ENCODE measurements at regions not wholly inside any gene's neighbourhood (a gene's known extent, or its start where the extent isn't known, plus 50 kb on each side); places are given as distances from the start of the nearest gene placed in this dataset.

DNA sequence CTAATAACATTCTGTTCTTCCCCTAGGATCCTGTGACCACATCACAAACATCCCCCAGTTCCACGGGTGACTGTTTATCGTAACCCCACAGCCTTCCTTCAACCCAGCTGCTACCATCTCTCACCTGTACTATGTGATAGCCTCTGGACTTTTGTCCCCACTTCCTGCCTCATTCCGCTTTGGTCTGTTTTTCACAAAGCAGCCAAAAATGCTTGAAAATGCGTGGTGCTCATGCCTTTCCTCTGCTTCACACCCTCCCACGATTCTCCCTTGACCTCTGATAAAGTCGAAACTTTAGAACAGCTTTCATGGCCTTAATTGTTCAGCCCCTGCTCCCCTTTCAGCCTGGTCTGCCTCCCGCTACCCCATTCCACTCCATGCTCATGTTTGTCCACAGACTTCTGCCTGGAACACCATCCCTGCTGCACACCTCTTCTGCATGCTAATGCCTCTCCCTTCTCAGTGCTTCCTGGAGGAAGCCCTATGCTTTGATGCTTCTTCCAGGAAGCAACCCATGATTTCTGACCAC is 165.6 kb downstream of the PLPP3 start:
- DNase-seq (ENCODE audit: low spot score) = no peak
- intact Hi-C loops (cut with micrococcal nuclease) = no loop called here
- H3K4me1 Mint-ChIP-seq (ENCODE audit: low read depth) = no peaks in the 10 kb centered on the region
- no peak overlapping the region for H3K4me3 Mint-ChIP-seq (ENCODE audit: low read depth)
- H3K9me3 Mint-ChIP-seq = no peaks in the 10 kb centered on the region
- no peaks in the 10 kb centered on the region for H3K36me3 Mint-ChIP-seq (ENCODE audit: low read depth)
- H3K27ac Mint-ChIP-seq = no peak overlapping the region
- H3K27me3 Mint-ChIP-seq (ENCODE audit: low read depth) = no peaks in the 10 kb centered on the region

DNA sequence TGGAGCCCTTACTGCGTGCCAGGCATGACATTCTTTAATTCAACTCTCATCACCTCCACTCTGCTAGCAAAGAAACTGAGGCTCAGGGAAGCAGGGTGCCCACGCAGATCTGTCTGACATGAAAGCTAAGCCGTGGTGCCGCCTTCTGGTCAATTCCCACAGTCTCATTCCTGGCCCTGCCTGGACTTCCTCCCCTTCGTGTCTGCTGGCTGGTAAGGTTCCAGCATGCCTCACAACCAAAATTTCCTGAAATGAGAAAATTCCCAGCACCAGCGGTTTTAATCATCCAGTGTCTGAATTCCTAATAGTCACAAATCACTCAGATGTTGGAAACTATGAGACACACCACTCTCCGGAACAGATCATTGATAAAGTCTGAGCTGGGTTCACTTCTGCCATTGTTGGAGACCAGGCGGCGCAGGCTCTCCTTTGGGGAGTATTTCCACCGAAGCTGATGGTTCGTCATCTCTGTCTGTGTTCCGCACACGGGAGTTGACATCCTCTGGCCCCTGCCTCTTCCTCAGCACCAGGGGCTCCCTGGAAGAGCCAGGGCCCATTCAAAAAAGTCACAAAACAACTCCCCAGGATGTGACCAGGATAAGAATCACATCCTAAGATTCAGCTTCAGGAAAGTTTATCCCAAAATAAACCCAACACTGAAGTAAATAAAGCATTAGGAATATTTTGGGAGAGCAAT is 167.7 kb downstream of the PLPP3 start:
- Mint-ChIP-seq H3K9me3 (no peaks in the 10 kb centered on the region), H3K27me3 (ENCODE audit: low read depth) (no peaks in the 10 kb centered on the region), H3K4me3 (ENCODE audit: low read depth) (no peak overlapping the region), H3K36me3 (ENCODE audit: low read depth) (no peaks in the 10 kb centered on the region), H3K4me1 (ENCODE audit: low read depth) (no peaks in the 10 kb centered on the region), H3K27ac (no peak overlapping the region)
- intact Hi-C loops (cut with micrococcal nuclease) = no loop called here
- no peak for DNase-seq (ENCODE audit: low spot score)

DNA sequence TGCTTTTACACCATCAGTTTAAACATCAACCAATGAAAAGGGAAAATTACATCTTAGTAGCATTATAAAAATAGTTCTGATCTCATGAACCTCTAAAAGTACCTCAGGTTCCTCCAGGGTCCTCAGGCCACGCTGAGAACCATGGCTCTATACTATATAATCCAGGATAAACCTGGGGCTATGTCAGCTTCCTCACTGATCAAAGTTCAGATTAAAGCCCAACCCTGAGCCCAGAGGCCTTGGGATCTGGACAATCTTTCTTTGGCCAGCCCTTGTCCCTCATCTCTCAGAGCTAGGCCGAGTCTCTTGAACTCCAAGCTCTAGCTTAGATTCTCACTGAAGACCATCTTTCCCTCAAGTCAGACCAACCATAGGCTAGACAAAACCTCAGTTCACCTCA is 168.3 kb downstream of the PLPP3 start:
- Mint-ChIP-seq H3K27ac (no peak overlapping the region), H3K27me3 (ENCODE audit: low read depth) (no peaks in the 10 kb centered on the region), H3K4me1 (ENCODE audit: low read depth) (no peaks in the 10 kb centered on the region), H3K4me3 (ENCODE audit: low read depth) (no peak overlapping the region), H3K9me3 (no peaks in the 10 kb centered on the region), H3K36me3 (ENCODE audit: low read depth) (no peaks in the 10 kb centered on the region)
- no peak for DNase-seq (ENCODE audit: low spot score)
- intact Hi-C loops (cut with micrococcal nuclease) = no loop called here

- no peak overlapping the region for H3K4me3 Mint-ChIP-seq (ENCODE audit: low read depth)
- no peaks in the 10 kb centered on the region for H3K9me3 Mint-ChIP-seq
- no peaks in the 10 kb centered on the region for H3K36me3 Mint-ChIP-seq (ENCODE audit: low read depth)
- no peaks in the 10 kb centered on the region for H3K4me1 Mint-ChIP-seq (ENCODE audit: low read depth)
- DNase-seq (ENCODE audit: low spot score) = no peak
- H3K27ac Mint-ChIP-seq = no peak overlapping the region
- H3K27me3 Mint-ChIP-seq (ENCODE audit: low read depth) = no peaks in the 10 kb centered on the region
- intact Hi-C loops (cut with micrococcal nuclease) = no loop called here
These were observed 169.0 kb downstream of the PLPP3 start for GRCh38 chr1:56410405-56410804.

DNA sequence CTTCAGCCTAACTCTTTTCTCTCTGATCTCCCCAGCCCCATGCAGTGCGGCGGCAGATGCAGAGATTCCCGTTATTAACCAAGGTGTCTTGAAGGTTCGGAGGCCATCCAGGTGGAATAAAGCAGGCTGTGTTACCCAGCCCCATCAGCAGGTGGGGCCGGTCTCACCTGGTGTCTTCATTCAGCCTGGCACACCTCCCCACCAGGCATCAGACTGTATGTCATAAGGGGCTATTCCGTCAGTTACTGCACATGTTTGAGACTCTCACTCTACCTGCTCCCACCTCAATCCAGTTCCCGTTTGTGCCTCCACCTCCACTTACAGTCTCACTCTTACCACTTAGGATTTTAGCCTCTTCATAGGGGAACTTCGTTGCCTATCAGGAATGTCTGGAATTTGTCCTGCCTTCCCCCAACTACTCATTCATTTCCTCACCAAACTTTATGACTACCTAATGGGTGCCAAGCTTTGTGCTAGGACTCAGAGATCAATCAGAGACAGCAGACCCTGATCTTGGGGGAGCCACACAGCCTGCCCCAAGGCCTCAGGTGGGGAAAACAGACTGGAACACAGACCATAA is 170.2 kb downstream of the PLPP3 start:
- no peaks in the 10 kb centered on the region for H3K27me3 Mint-ChIP-seq (ENCODE audit: low read depth)
- intact Hi-C loops (cut with micrococcal nuclease) = no loop called here
- no peaks in the 10 kb centered on the region for H3K4me1 Mint-ChIP-seq (ENCODE audit: low read depth)
- H3K4me3 Mint-ChIP-seq (ENCODE audit: low read depth) = no peak overlapping the region
- no peaks in the 10 kb centered on the region for H3K36me3 Mint-ChIP-seq (ENCODE audit: low read depth)
- DNase-seq (ENCODE audit: low spot score) = no peak
- H3K9me3 Mint-ChIP-seq = no peaks in the 10 kb centered on the region
- H3K27ac Mint-ChIP-seq = no peak overlapping the region

- H3K4me3 Mint-ChIP-seq (ENCODE audit: low read depth) = no peak overlapping the region
- H3K27ac Mint-ChIP-seq = no peak overlapping the region
- no peak for DNase-seq (ENCODE audit: low spot score)
- no peaks in the 10 kb centered on the region for H3K4me1 Mint-ChIP-seq (ENCODE audit: low read depth)
- H3K9me3 Mint-ChIP-seq = no peaks in the 10 kb centered on the region
- intact Hi-C loops (cut with micrococcal nuclease) = no loop called here
- H3K36me3 Mint-ChIP-seq (ENCODE audit: low read depth) = no peaks in the 10 kb centered on the region
- no peaks in the 10 kb centered on the region for H3K27me3 Mint-ChIP-seq (ENCODE audit: low read depth)
These were observed 172.5 kb downstream of the PLPP3 start for GRCh38 chr1:56406821-56407220.

GRCh38 chr1:56404561-56405030 is 174.8 kb downstream of the PLPP3 start:
- no peaks in the 10 kb centered on the region for H3K36me3 Mint-ChIP-seq (ENCODE audit: low read depth)
- intact Hi-C loops (cut with micrococcal nuclease) = no loop called here
- H3K27ac Mint-ChIP-seq = no peak overlapping the region
- no peak overlapping the region for H3K4me3 Mint-ChIP-seq (ENCODE audit: low read depth)
- no peaks in the 10 kb centered on the region for H3K9me3 Mint-ChIP-seq
- no peaks in the 10 kb centered on the region for H3K4me1 Mint-ChIP-seq (ENCODE audit: low read depth)
- H3K27me3 Mint-ChIP-seq (ENCODE audit: low read depth) = no peaks in the 10 kb centered on the region
- DNase-seq (ENCODE audit: low spot score) = no peak

- H3K4me3 Mint-ChIP-seq (ENCODE audit: low read depth) = no peak overlapping the region
- H3K4me1 Mint-ChIP-seq (ENCODE audit: low read depth) = no peaks in the 10 kb centered on the region
- H3K27ac Mint-ChIP-seq = no peak overlapping the region
- H3K9me3 Mint-ChIP-seq = no peaks in the 10 kb centered on the region
- intact Hi-C loops (cut with micrococcal nuclease) = no loop called here
- H3K27me3 Mint-ChIP-seq (ENCODE audit: low read depth) = no peaks in the 10 kb centered on the region
- H3K36me3 Mint-ChIP-seq (ENCODE audit: low read depth) = no peaks in the 10 kb centered on the region
- no peak for DNase-seq (ENCODE audit: low spot score)
These were observed 175.3 kb downstream of the PLPP3 start for GRCh38 chr1:56404066-56404465.

DNA sequence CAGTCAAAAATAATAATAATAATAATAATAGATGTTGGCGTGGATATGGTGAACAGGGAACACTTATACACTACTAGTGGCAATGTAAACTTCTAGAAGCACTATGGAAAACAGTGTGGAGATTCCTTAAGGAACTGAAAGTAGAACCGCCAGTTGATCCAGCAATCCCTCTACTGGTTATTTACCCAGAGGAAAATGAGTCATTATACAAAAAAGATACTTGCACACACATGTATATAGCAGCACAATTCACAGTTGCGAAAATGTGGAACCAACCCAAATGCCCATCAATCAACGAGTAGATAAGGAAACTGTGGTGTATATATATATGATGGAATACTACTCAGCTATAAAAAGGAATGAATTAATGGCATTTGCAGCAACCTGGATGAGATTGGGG is 176.0 kb downstream of the PLPP3 start:
- intact Hi-C loops (cut with micrococcal nuclease) = no loop called here
- H3K27ac Mint-ChIP-seq = no peak overlapping the region
- no peak for DNase-seq (ENCODE audit: low spot score)
- H3K27me3 Mint-ChIP-seq (ENCODE audit: low read depth) = no peaks in the 10 kb centered on the region
- no peak overlapping the region for H3K4me3 Mint-ChIP-seq (ENCODE audit: low read depth)
- H3K4me1 Mint-ChIP-seq (ENCODE audit: low read depth) = no peaks in the 10 kb centered on the region
- no peaks in the 10 kb centered on the region for H3K9me3 Mint-ChIP-seq
- no peaks in the 10 kb centered on the region for H3K36me3 Mint-ChIP-seq (ENCODE audit: low read depth)

DNA sequence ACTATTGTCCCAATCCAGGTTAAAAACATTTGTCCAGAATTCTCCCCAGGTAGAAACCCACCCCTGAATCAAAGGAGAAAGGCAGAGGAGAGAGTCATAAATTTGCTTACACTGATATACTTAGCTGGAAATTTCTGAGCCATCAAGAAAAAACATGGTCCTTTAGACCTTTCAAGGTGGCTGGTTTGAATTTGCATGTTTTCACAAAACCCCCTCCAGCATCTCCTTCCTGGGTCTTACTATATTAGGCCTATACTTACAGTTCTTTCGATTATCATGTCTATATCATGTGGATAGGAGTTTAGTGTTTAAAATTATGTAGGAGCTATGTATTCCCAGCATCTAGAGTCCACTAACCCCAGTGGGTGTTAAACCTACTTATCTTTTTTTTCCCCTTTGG is 178.2 kb downstream of the PLPP3 start:
- DNase-seq (ENCODE audit: low spot score) = no peak
- Mint-ChIP-seq H3K27me3 (ENCODE audit: low read depth) (no peaks in the 10 kb centered on the region), H3K36me3 (ENCODE audit: low read depth) (no peaks in the 10 kb centered on the region), H3K27ac (no peak overlapping the region), H3K4me1 (ENCODE audit: low read depth) (no peaks in the 10 kb centered on the region), H3K4me3 (ENCODE audit: low read depth) (no peak overlapping the region), H3K9me3 (no peaks in the 10 kb centered on the region)
- intact Hi-C loops (cut with micrococcal nuclease) = no loop called here

GRCh38 chr1:56400526-56400925 is 178.8 kb downstream of the PLPP3 start:
- Mint-ChIP-seq H3K4me3 (ENCODE audit: low read depth) (no peak overlapping the region), H3K9me3 (no peaks in the 10 kb centered on the region), H3K4me1 (ENCODE audit: low read depth) (no peaks in the 10 kb centered on the region), H3K27ac (no peak overlapping the region), H3K27me3 (ENCODE audit: low read depth) (no peaks in the 10 kb centered on the region), H3K36me3 (ENCODE audit: low read depth) (no peaks in the 10 kb centered on the region)
- DNase-seq (ENCODE audit: low spot score) = no peak
- intact Hi-C loops (cut with micrococcal nuclease) = no loop called here

DNA sequence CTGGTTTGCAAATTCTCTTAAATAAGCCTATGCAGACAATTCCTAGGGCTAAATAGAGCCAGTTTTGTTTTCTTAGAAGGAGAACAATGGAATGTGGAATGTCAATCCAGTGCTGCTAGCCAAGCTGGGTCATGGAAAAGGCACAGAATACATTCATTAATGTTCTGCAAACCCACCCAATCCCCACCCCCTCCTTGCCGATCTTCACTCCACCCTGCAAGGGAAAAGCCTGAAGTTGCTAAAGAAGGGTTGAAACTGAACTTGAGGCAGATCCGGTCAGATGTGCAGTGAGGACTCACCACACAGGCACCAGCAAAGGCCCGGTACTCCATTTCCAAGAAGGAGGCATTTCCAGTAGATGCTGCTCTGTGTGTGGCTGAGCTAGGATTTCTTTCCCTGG is 179.6 kb downstream of the PLPP3 start:
- Mint-ChIP-seq H3K4me1 (ENCODE audit: low read depth) (no peaks in the 10 kb centered on the region), H3K4me3 (ENCODE audit: low read depth) (no peak overlapping the region), H3K27ac (no peak overlapping the region), H3K36me3 (ENCODE audit: low read depth) (no peaks in the 10 kb centered on the region), H3K27me3 (ENCODE audit: low read depth) (no peaks in the 10 kb centered on the region), H3K9me3 (no peaks in the 10 kb centered on the region)
- no peak for DNase-seq (ENCODE audit: low spot score)
- intact Hi-C loops (cut with micrococcal nuclease) = no loop called here

GRCh38 chr1:56399326-56399725 is 180.0 kb downstream of the PLPP3 start:
- Mint-ChIP-seq H3K4me3 (ENCODE audit: low read depth) (no peak overlapping the region), H3K4me1 (ENCODE audit: low read depth) (no peaks in the 10 kb centered on the region)

More at GRCh38 chr1:56399326-56399725, 180.0 kb downstream of the PLPP3 start:
- Mint-ChIP-seq H3K36me3 (ENCODE audit: low read depth) (no peaks in the 10 kb centered on the region), H3K27ac (no peak overlapping the region), H3K9me3 (no peaks in the 10 kb centered on the region), H3K27me3 (ENCODE audit: low read depth) (no peaks in the 10 kb centered on the region)
- DNase-seq (ENCODE audit: low spot score) = no peak
- intact Hi-C loops (cut with micrococcal nuclease) = no loop called here
